K562 (cell line): ENCODE measurements at regions not wholly inside any gene's neighbourhood (a gene's known extent, or its start where the extent isn't known, plus 50 kb on each side); places are given as distances from the start of the nearest gene placed in this dataset.
A peak's percentile ranks its signal among the peaks of the same experiment; 100 is the strongest.
"Not testable (repeated sequence)": the region's sequence is repeated elsewhere in the genome, so short reads cannot be mapped to it uniquely, and the experiment has no call there.

Source experiments
- ATAC-seq: fragments of 200-7000 bp; cut with Tn5 transposase; 3 replicates; pipeline ENCODE4 v1.9.1; 2020; ENCODE audit warnings: moderate library complexity
- BruUV-seq: library from RNA; stranded (reverse); fragments of 400-500 nt; replicated peaks from 2 replicates; lab custom pipeline; 2021; lab: Mats Ljungman, UMichigan
- CTCF ChIA-PET: fragments of 300-600 bp; formaldehyde crosslinking; extraction: SDS; loops from one replicate; lab custom pipeline; 2021; ENCODE audit warnings: low intra/inter-chr PET ratio; lab: Yijun Ruan, JAX
- POLR2A ChIA-PET: fragments of 300-600, 350-650 bp; sonication (Branson Sonifier 250); formaldehyde crosslinking; extraction: SDS; loops from one replicate; lab custom pipeline; 2021; ENCODE audit warnings: antibody characterized with exemption, inconsistent platforms; lab: Yijun Ruan, JAX
- DNase-seq, 4 experiments: peaks; one replicate each; pipeline versions ENCODE4 v3.0.0 to v3.0.0-alpha.2; 2011 to 2018; ENCODE audit warnings: low spot score in 3 of 4, mixed read lengths in 3 of 4; ENCODE audit errors: extremely low read depth in 1 of 4
- FAIRE-seq: peaks from 2 replicates; lab custom pipeline; 2011; peaks lifted over from hg19 to GRCh38; lab: Jason Lieb, UNC
- H2AFZ ChIP-seq: 2 replicates; pipeline ENCODE4 v1.6.0; 2011; ENCODE audit warnings: low read depth, low read length, control low read depth, inconsistent platforms
- H3K27ac ChIP-seq: fragments of 200-600 bp; 3 replicates; pipeline ENCODE4 v1.8.0; 2011; ENCODE audit warnings: low read depth, mild to moderate bottlenecking, control low read depth, inconsistent platforms, low read length, moderate library complexity, mixed read lengths; ENCODE audit errors: extremely low read depth
- H3K27me3 ChIP-seq, 2 experiments: fragments of 300-600 bp in 1 of 2; 2 replicates in 1 of 2; 3 replicates in 1 of 2; pipeline versions ENCODE4 v1.6.0 to v1.8.0; 2011; ENCODE audit warnings: inconsistent platforms in 2 of 2, low read length in 2 of 2, mild to moderate bottlenecking in 1 of 2, mixed read lengths in 1 of 2, moderate library complexity in 1 of 2; ENCODE audit not compliant: control insufficient read depth in 2 of 2, insufficient read depth in 2 of 2
- H3K36me3 ChIP-seq: fragments of 300-600 bp; 3 replicates; pipeline ENCODE4 v1.8.0; 2011; ENCODE audit warnings: mild to moderate bottlenecking, low read length, inconsistent platforms; ENCODE audit not compliant: control insufficient read depth, insufficient read depth
- H3K4me1 ChIP-seq, 2 experiments: fragments of 200-600 bp in 1 of 2; replicated peaks in 1 of 2; 2 replicates in 1 of 2; 3 replicates in 1 of 2; pipeline versions ENCODE4 v1.5.1 to v1.8.0; 2011; ENCODE audit warnings: inconsistent platforms in 2 of 2, low read length in 2 of 2, mild to moderate bottlenecking in 1 of 2, mixed read lengths in 1 of 2, moderate library complexity in 1 of 2; ENCODE audit not compliant: control insufficient read depth in 2 of 2, insufficient read depth in 2 of 2
- H3K4me2 ChIP-seq: 2 replicates; pipeline ENCODE4 v1.6.1; 2011; ENCODE audit warnings: low read length, control low read depth, inconsistent platforms, mixed read lengths; ENCODE audit not compliant: insufficient read depth
- H3K4me3 ChIP-seq: fragments of 200-600 bp; sonication (generic), shearing (Covaris generic); 2 replicates; pipeline ENCODE4 v1.5.1; 2016; ENCODE audit warnings: control low read depth, inconsistent platforms
- H3K79me2 ChIP-seq: fragments of 200-600 bp; 3 replicates; pipeline ENCODE4 v1.8.0; 2011; ENCODE audit warnings: low read length, inconsistent platforms; ENCODE audit not compliant: control insufficient read depth, insufficient read depth
- H3K9ac ChIP-seq, 2 experiments: 2 replicates each; pipeline versions ENCODE4 v1.6.0 to v1.6.1; 2011; ENCODE audit warnings: low read depth in 2 of 2, low read length in 2 of 2, control low read depth in 1 of 2, inconsistent platforms in 1 of 2, mild to moderate bottlenecking in 1 of 2, mixed read lengths in 1 of 2; ENCODE audit not compliant: insufficient read depth in 1 of 2
- H3K9me1 ChIP-seq: one replicate; pipeline ENCODE4 v1.6.0; 2011; ENCODE audit warnings: inconsistent platforms, mild to moderate bottlenecking, low read length, moderate library complexity; ENCODE audit not compliant: control insufficient read depth, insufficient read depth
- H3K9me3 ChIP-seq: replicated peaks from 2 replicates; pipeline ENCODE4 v1.5.1; 2011; ENCODE audit warnings: low read depth, low read length, inconsistent platforms; ENCODE audit not compliant: control insufficient read depth, insufficient read depth
- H4K20me1 ChIP-seq: replicated peaks from 2 replicates; pipeline ENCODE4 v1.6.1; 2011; ENCODE audit warnings: low read length, inconsistent platforms, mixed read lengths; ENCODE audit not compliant: control insufficient read depth, insufficient read depth
- ARNT ChIP-seq, 2 experiments: fragments of 450-650 bp; IDR thresholded peaks; 2 replicates each; pipeline ENCODE4 v1.6.1; 2016; ENCODE audit warnings: mild to moderate bottlenecking in 1 of 2
- LEF1 ChIP-seq: fragments of 450-650 bp; IDR thresholded peaks from 2 replicates; pipeline ENCODE4 v1.6.1; 2016; ENCODE audit warnings: mild to moderate bottlenecking
- MBD2 ChIP-seq: sonication (generic); IDR thresholded peaks from 2 replicates; pipeline ENCODE4 v1.6.1; 2016; ENCODE audit warnings: low read depth, borderline replicate concordance
- NR1H2 ChIP-seq: sonication (generic); formaldehyde crosslinking; IDR thresholded peaks from 2 replicates; pipeline ENCODE4 v1.4.0; 2020; ENCODE audit warnings: mild to moderate bottlenecking, missing genetic modification reagents
- POLR2H ChIP-seq: IDR thresholded peaks from 2 replicates; pipeline ENCODE4 v1.6.1; 2016; ENCODE audit warnings: missing genetic modification characterization, low read depth, mild to moderate bottlenecking, control low read depth, missing compliant biosample characterization, moderate library complexity
- ZNF584 ChIP-seq: fragments of 200-800 bp; sonication (Bioruptor generic); IDR thresholded peaks from 2 replicates; pipeline ENCODE4 v1.6.1; 2016; ENCODE audit warnings: low read depth, mild to moderate bottlenecking, missing genetic modification characterization, missing compliant biosample characterization
- WGBS: fragments of 100-300 bp; shearing (Covaris generic); methylation state at CpG from one replicate; pipeline ENCODE4 v1.1.6; 2016; ENCODE audit warnings: low coverage, mixed read lengths; ENCODE audit not compliant: insufficient coverage; ENCODE audit errors: missing lambda C conversion rate; 5-methylcytosine and 5-hydroxymethylcytosine counted together
- in situ Hi-C: fragments of 300-500 bp; cut with MboI; formaldehyde crosslinking; loops from 4 replicates; pipeline ENCODE4 v1.15.0; 2018; ENCODE audit warnings: inconsistent platforms, mixed read lengths
- intact Hi-C: fragments of 100-400 bp; cut with micrococcal nuclease; formaldehyde crosslinking; loops from 2 replicates; pipeline ENCODE4 v1.14.2; 2022
- TF ChIP-seq, protein P1 (sequence below), 2 experiments: fragments of 450-650 bp in 1 of 2; sonication (generic) in 1 of 2; formaldehyde crosslinking in 1 of 2; IDR thresholded peaks; 2 replicates each; pipeline versions ENCODE4 v1.7.1 to v1.9.0; 2016 to 2022; ENCODE audit warnings: inconsistent platforms in 1 of 2, mild to moderate bottlenecking in 1 of 2, missing genetic modification reagents in 1 of 2

DNA sequence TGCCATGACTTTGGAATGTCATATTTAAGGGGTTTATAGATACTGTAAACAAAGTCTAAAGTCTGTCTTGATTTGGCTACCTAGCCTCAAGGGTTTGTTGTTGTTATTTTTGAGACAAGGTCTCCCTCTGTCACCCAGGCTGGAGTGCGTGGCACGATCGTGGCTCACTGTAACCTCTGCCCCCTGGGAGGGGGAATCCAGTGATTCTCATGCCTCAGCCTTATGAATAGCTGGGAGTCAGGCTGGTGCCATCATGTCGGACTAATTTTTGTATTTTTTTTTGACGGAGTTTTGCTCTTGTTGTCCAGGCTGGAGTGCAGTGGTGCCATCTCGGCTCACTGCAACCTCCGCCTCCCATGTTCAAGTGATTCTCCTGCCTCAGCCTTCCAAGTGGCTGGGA is 82.2 kb upstream of the RHOU start:
- POLR2A ChIA-PET, H3K9me3 ChIP-seq, H3K27ac ChIP-seq, H3K4me3 ChIP-seq, H3K4me1 ChIP-seq, H3K9ac ChIP-seq, H3K9me1 ChIP-seq, H3K79me2 ChIP-seq, FAIRE-seq, in situ Hi-C loops, H2AFZ ChIP-seq, ATAC-seq, DNase-seq, intact Hi-C loops, H3K4me2 ChIP-seq, H4K20me1 ChIP-seq, H3K36me3 ChIP-seq, BruUV-seq: not testable (repeated sequence)
- H3K27me3 ChIP-seq, result peaks cover 13 to 25% of the 10 kb centered on the region in 2 experiments; a peak in 4 of 5 replicates
- 0% methylated on average over 7 of the region's 7 CpGs for WGBS
- TF ChIP-seq POLR2H, result 0 out of 2 replicates have a peak, but pooled peaks have one; percentile 14
- CTCF ChIA-PET, result interaction anchor here (0.6 kb wide), 1 partner anchor 249 kb away, joined by 3 read pairs; no protein-coding TSS in a partner anchor

DNA sequence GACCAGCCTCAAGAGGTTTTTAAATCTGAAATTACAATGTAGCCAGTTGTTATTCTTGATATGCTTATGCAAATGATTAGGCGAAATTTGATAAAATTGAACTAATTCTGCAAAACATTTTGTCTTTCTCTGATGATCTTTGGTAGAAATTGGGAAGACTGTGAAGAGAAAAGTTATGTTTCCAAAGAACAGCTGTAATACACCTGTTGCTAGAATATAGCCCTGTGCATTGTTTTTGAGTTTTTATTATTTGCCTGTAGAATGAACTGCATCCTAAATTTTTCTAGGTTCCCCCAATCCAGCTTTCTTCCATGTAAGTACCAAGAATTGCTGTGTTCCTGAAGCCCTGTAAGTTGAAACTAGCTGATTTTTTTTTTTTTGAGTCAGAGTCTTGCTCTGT is 81.5 kb upstream of the RHOU start:
- 0% methylated on average over 1 of the region's 1 CpG for WGBS
- ChIA-PET POLR2A (interaction anchor here (0.7 kb wide), 1 partner anchor 372 kb away, joined by 4 read pairs; no protein-coding TSS in a partner anchor), CTCF (no interaction called here)
- Histone ChIP-seq H2AFZ (no peak overlapping the region), H3K27ac (no peak overlapping the region), H3K4me3 (no peak overlapping the region), H4K20me1 (no peaks in the 10 kb centered on the region), H3K9me1 (no peaks in the 10 kb centered on the region), H3K9ac (no peak overlapping the region), H3K9me3 (no peaks in the 10 kb centered on the region), H3K4me2 (no peak overlapping the region), H3K36me3 (no peaks in the 10 kb centered on the region), H3K27me3 (peaks cover 12 to 18% of the 10 kb centered on the region in 2 experiments; a peak in 4 of 5 replicates), H3K4me1 (peaks cover 0 to 5% of the 10 kb centered on the region in 2 experiments; a peak in 1 of 5 replicates), H3K79me2 (no peaks in the 10 kb centered on the region)
- in situ Hi-C loops, result no loop called here
- no peak for ATAC-seq
- intact Hi-C loops, result no loop called here
- BruUV-seq, result no TSS peak
- no peak for FAIRE-seq
- DNase-seq, result no peak
- no peak for TF ChIP-seq LEF1
- TF ChIP-seq MBD2, result no peak
- TF ChIP-seq NR1H2 (CRISPR knock-in tag), result no peak
- no peak for TF ChIP-seq ZNF584
- TF ChIP-seq, protein P1, sequence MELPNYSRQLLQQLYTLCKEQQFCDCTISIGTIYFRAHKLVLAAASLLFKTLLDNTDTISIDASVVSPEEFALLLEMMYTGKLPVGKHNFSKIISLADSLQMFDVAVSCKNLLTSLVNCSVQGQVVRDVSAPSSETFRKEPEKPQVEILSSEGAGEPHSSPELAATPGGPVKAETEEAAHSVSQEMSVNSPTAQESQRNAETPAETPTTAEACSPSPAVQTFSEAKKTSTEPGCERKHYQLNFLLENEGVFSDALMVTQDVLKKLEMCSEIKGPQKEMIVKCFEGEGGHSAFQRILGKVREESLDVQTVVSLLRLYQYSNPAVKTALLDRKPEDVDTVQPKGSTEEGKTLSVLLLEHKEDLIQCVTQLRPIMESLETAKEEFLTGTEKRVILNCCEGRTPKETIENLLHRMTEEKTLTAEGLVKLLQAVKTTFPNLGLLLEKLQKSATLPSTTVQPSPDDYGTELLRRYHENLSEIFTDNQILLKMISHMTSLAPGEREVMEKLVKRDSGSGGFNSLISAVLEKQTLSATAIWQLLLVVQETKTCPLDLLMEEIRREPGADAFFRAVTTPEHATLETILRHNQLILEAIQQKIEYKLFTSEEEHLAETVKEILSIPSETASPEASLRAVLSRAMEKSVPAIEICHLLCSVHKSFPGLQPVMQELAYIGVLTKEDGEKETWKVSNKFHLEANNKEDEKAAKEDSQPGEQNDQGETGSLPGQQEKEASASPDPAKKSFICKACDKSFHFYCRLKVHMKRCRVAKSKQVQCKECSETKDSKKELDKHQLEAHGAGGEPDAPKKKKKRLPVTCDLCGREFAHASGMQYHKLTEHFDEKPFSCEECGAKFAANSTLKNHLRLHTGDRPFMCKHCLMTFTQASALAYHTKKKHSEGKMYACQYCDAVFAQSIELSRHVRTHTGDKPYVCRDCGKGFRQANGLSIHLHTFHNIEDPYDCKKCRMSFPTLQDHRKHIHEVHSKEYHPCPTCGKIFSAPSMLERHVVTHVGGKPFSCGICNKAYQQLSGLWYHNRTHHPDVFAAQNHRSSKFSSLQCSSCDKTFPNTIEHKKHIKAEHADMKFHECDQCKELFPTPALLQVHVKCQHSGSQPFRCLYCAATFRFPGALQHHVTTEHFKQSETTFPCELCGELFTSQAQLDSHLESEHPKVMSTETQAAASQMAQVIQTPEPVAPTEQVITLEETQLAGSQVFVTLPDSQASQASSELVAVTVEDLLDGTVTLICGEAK (IDR thresholded peaks at IDR 0.05), result no peak
- TF ChIP-seq, protein P1 (CRISPR knock-in tag; IDR thresholded peaks at IDR 0.05), result no peak
- TF ChIP-seq ARNT (IDR thresholded peaks at IDR 0.05), result no peak
